Progenitor cell of endocrine pancreas (in vitro differentiated cells): ENCODE measurements at regions not wholly inside any gene's neighbourhood (a gene's known extent, or its start where the extent isn't known, plus 50 kb on each side); places are given as distances from the start of the nearest gene placed in this dataset.

Experiments
- DNase-seq: peaks from one replicate; pipeline ENCODE4 v3.0.0; 2021; ENCODE audit warnings: low spot score; ENCODE audit not compliant: unreplicated experiment
- H3K27ac Mint-ChIP-seq: 2 replicates; pipeline ENCODE4 v1.8.0; 2021; ENCODE audit warnings: mild to moderate bottlenecking, moderate library complexity, mixed read lengths
- H3K27me3 Mint-ChIP-seq: 2 replicates; pipeline ENCODE4 v1.8.0; 2021; ENCODE audit warnings: mixed read lengths
- H3K36me3 Mint-ChIP-seq: 2 replicates; pipeline ENCODE4 v1.8.0; 2022; ENCODE audit warnings: mixed read lengths; ENCODE audit not compliant: insufficient read depth
- H3K4me1 Mint-ChIP-seq: 2 replicates; pipeline ENCODE4 v1.8.0; 2021; ENCODE audit warnings: low read depth, mixed read lengths
- H3K4me3 Mint-ChIP-seq: 2 replicates; pipeline ENCODE4 v1.8.0; 2021; ENCODE audit warnings: low read depth, mild to moderate bottlenecking, moderate library complexity, mixed read lengths
- H3K9me3 Mint-ChIP-seq: 2 replicates; pipeline ENCODE4 v1.8.0; 2021; ENCODE audit warnings: low read depth, mixed read lengths
- TF ChIP-seq, protein P1 (sequence below): fragments of 200-600 bp; sonication (generic); IDR thresholded peaks from one replicate; pipeline ENCODE4 v1.5.0; 2021; ENCODE audit warnings: antibody characterized with exemption, mild to moderate bottlenecking; ENCODE audit not compliant: unreplicated experiment

DNA sequence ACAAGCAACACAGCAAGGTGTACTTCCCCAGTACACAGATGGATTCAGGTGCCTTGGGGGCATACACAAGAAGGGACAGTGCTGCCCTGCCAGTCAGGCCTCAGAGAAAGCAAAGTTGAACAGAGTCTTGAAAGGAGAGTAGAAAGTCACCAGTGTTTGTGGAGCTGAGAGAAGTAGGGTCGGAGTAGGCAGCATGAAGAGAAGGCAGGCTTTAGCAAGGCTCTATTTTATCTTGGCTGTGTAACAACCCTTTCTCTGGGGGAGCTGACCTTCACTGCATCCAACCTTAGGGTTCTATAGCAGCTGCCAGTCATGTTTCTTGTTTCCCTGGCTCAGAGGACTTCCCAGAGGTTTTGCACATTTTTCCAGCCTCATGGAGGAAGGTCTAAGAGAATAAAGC lies 77.4 kb upstream of the BLID start:
- peaks cover 7% of the 10 kb centered on the region for H3K27me3 Mint-ChIP-seq
- no peaks in the 10 kb centered on the region for H3K4me1 Mint-ChIP-seq
- no peaks in the 10 kb centered on the region for H3K9me3 Mint-ChIP-seq
- TF ChIP-seq, protein P1, sequence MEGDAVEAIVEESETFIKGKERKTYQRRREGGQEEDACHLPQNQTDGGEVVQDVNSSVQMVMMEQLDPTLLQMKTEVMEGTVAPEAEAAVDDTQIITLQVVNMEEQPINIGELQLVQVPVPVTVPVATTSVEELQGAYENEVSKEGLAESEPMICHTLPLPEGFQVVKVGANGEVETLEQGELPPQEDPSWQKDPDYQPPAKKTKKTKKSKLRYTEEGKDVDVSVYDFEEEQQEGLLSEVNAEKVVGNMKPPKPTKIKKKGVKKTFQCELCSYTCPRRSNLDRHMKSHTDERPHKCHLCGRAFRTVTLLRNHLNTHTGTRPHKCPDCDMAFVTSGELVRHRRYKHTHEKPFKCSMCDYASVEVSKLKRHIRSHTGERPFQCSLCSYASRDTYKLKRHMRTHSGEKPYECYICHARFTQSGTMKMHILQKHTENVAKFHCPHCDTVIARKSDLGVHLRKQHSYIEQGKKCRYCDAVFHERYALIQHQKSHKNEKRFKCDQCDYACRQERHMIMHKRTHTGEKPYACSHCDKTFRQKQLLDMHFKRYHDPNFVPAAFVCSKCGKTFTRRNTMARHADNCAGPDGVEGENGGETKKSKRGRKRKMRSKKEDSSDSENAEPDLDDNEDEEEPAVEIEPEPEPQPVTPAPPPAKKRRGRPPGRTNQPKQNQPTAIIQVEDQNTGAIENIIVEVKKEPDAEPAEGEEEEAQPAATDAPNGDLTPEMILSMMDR = no peak
- H3K27ac Mint-ChIP-seq = no peak overlapping the region
- no peaks in the 10 kb centered on the region for H3K36me3 Mint-ChIP-seq
- DNase-seq = no peak
- H3K4me3 Mint-ChIP-seq = no peak overlapping the region

DNA sequence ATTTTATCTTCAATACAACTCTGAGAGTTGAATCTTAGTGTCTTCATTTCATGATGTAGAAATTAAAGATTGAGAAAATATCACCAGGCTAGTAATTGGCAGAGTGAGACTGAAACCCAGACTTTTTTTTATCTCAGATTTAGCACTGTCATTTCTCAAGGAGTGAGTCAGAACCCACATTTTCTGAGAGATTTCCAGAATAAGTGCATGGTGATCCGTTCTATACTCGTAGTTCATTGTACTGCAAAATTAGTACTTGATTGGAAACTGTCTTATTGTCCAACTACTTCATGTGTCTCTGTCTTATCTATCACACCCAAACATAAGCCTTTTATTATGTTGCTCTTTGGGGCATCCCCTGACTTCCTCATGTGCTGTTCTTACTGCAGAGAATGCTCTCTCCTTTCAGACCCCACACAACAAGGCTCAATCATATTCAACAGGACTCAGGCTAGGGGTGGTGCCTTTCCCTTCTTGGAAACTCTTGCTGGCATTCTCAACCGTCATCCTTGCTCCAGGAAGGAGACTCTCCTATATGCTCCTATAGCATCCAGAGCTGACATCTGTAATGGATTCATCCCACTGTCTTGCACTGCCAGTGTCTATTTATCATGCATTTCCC lies 76.7 kb upstream of the BLID start:
- no peaks in the 10 kb centered on the region for H3K36me3 Mint-ChIP-seq
- H3K4me1 Mint-ChIP-seq = no peaks in the 10 kb centered on the region
- no peak overlapping the region for H3K27ac Mint-ChIP-seq
- no peak for DNase-seq
- H3K27me3 Mint-ChIP-seq = peaks cover 7% of the 10 kb centered on the region
- no peak overlapping the region for H3K4me3 Mint-ChIP-seq
- TF ChIP-seq, protein P1 = no peak
- H3K9me3 Mint-ChIP-seq = no peaks in the 10 kb centered on the region

DNA sequence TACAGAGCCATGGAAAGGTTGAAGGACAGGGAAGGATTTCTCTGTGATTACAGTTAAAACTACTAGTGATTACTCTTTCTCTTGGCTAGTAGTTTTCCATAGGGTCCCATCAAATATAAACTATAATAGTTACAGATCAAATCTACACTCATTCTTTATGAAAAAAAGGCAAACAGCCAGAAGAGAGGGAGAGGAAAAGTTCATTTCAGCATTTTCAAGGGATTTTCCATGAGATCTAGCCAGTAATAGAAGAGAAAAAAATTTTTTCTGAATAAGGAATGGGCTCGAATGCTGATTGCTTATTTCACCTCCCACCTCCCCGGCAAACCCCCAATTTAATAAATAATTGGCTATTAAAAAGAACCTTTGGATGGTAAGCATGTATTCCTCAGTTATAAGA lies 74.8 kb upstream of the BLID start:
- no peaks in the 10 kb centered on the region for H3K4me1 Mint-ChIP-seq
- no peak for DNase-seq
- no peaks in the 10 kb centered on the region for H3K9me3 Mint-ChIP-seq
- H3K4me3 Mint-ChIP-seq = no peak overlapping the region
- H3K27me3 Mint-ChIP-seq = peaks cover 7% of the 10 kb centered on the region
- TF ChIP-seq, protein P1 = no peak
- H3K27ac Mint-ChIP-seq = no peak overlapping the region
- H3K36me3 Mint-ChIP-seq = no peaks in the 10 kb centered on the region

DNA sequence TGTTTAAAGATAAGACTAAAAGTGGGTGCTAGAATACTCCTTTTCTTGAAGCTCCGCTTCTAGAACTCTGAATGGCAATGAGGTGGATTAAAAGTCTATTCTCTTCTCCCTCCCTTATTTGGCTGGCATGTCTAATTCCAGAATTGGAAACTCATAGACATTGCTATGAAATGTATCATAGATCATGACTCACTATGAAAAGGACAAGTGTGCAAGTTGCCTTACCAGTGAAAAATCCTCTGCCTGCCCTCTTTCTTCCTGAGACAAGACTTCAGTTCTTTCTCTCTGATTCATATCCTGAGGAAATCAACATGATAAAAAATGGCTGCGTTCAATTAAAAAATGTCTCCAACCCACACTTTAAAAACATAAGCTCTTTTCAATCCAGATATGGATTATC lies 73.2 kb upstream of the BLID start:
- Mint-ChIP-seq H3K36me3 (no peaks in the 10 kb centered on the region), H3K4me3 (no peak overlapping the region), H3K4me1 (no peaks in the 10 kb centered on the region), H3K9me3 (no peaks in the 10 kb centered on the region), H3K27ac (no peak overlapping the region), H3K27me3 (peaks cover 7% of the 10 kb centered on the region)
- no peak for DNase-seq
- TF ChIP-seq, protein P1 = no peak

DNA sequence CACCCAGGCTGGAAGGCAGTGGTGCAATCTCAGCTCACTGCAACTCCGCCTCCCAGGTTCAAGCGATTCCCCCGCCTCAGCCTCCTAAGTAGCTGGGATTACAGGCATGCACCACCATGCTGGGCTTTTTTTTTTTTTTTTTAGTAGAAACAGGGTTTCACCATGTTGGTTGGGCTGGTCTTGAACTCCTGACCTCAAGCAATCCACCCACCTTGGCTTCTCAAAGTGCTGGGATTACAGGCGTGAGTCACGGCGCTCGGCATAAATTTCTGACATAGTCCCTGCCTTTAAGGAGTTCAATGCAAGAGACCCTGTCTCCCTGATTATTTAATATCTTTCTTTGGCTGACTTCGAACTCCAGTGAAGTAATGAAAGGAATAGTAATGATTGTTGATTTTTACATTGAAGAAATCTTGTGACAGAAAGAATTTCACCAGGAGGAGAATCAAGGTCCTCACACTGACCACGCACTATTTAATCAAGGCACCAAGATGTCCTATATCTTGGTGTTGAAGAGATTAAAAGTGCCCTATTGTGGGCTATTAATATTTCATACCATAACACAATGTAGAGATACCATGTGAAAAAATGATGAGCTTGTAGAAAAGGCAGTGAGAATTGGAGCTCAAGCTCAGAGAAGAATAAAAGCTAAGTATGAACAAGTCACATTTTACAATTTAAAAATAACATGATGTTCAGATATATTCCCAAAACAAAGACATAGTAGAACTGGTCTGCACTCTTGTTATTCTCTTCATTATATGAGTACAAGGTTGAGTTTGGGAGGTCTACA lies 71.6 kb upstream of the BLID start:
- no peak overlapping the region for H3K4me3 Mint-ChIP-seq
- no peaks in the 10 kb centered on the region for H3K9me3 Mint-ChIP-seq
- no peak overlapping the region for H3K27ac Mint-ChIP-seq
- H3K36me3 Mint-ChIP-seq = no peaks in the 10 kb centered on the region
- peaks cover 7% of the 10 kb centered on the region for H3K27me3 Mint-ChIP-seq
- H3K4me1 Mint-ChIP-seq = no peaks in the 10 kb centered on the region
- TF ChIP-seq, protein P1 = no peak
- no peak for DNase-seq
